Activated CD4-positive, alpha-beta T cell treated with anti-CD3 and anti-CD28 coated beads, Interleukin-2, Interleukin-4, amounts not matched to agents 100 ng/mL and 50 ng/mL, durations not matched to agents 16 hours and 8 hours (primary cell): ENCODE measurements at regions not wholly inside any gene's neighbourhood (a gene's known extent, or its start where the extent isn't known, plus 50 kb on each side); places are given as distances from the start of the nearest gene placed in this dataset.

ENCODE experiments used
- DNase-seq: peaks from one replicate; pipeline ENCODE4 v3.0.0-alpha.2; 2020; ENCODE audit warnings: low spot score

DNA sequence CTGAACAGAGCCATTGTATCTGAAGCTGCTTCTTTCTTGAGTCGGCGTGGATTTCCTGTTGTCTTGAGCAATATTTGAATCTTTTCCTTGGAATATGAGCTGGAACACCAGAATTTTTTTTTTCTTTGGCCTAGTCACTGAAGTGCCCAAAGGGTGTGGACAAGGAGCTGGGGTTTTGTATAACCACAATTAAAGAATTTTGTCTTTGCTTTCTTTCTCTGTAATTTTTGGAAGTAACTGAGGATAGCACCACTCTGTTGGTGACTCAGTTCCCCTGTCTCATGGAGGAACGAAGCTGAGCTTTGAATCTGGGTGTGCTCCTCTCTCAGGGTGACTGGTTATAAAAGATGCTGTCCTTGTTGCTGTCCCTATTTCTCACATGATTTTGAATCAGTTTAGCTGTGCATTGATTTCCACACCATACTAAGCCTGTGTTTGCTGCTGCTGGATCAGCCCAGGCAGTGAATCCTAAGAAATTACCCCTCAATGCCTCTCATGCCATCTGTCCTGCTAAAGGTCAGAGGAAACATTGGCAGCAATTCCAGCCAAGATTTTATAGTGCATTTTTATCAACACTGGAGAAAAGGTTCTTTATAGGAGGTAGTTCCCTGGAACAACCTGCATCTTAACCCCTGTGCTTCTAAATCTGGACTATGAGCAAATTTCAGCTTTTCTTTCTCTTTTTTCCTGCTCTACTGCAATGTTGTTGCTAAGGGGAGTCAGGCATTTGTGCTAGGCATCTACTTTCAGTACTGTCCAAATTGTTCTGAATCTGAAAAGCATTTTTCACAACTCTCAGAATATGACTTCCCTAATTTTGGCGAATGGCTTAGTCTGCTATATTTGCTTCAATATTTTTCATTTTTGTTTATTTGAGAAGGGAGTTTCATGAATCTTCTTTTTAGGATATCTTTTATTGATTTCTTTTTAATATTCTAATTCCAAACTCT, 540.8 kb downstream of the SOX6 start:
- no peak for DNase-seq

DNA sequence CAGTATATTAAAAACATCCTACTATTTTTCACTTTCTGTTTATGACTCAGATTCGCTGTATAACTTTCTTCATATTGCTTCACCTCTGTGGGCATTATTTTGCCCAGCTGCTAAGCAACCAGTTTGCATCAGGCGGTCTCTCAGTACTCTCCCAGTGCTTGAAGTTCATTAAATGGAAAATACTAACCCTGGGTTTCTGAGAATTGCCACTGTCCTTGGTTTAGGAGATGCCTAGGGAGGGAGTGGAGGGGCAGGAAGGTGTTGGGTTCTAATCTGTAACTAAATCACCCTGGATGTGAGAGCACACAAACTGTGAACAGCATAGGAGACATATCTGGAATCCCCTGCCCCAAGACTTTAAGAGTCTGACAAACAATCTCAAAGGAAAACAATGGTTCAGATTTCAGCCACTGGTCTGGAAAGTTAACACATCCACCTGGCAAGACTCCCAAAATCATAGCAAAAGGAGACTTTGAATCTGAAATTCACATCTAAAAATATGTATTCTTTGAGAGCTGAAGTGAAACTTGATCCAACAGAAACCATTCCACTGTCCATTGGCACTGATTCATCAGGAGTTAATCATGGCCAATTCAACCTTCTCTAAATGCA, 540.0 kb downstream of the SOX6 start:
- DNase-seq = no peak

DNA sequence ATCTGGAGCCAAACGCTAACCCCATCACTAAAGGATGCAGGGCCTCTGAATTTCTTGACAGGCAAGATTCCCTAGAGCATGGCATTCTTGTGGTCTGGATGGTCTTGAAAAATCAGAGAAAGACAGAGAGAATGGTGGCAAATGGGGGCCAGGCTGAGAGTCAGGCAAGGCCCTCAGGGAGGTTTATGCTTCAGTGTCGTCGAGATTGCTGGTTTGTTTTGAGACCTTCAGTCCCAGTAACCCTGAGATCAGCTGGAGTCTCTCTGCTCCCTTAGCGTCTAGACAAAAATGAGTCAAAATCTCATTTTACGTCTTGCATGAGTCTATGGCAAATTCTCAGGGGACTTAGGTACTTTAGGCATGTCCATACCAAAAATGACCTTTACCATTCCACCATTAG, 539.3 kb downstream of the SOX6 start:
- DNase-seq = no peak

DNA sequence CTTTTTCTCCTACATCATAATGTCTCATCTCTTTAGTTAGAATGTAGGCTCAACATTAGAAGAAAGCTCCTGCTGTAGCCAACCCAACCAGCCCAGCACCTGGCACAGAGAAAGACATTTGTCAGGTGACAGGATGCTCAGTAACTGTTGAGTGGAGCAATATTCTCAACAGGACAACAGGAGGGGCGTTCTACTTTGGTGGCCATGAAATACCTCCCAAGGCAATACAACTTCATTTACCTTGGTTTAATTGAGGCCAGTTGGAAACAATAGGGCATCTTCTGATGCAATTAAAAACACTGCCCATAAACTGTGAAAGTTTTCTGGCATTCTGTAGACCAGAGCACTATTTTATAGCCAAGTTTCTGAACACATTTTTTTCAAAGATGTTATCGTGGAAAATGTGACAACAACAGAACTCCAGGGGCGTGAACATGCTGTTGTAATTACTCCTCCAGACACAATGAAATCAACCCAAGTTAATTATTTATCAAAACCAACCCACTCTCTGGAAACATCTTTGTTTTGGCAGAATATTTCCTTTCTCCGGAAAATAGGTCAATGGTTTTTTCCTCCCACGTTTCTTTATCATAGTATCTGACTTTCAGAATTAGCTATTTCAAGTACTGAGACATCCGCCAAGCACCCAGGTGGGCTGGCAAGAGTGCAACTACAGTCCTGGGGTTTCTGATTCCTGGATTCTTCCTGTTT, 538.1 kb downstream of the SOX6 start:
- DNase-seq = no peak

DNA sequence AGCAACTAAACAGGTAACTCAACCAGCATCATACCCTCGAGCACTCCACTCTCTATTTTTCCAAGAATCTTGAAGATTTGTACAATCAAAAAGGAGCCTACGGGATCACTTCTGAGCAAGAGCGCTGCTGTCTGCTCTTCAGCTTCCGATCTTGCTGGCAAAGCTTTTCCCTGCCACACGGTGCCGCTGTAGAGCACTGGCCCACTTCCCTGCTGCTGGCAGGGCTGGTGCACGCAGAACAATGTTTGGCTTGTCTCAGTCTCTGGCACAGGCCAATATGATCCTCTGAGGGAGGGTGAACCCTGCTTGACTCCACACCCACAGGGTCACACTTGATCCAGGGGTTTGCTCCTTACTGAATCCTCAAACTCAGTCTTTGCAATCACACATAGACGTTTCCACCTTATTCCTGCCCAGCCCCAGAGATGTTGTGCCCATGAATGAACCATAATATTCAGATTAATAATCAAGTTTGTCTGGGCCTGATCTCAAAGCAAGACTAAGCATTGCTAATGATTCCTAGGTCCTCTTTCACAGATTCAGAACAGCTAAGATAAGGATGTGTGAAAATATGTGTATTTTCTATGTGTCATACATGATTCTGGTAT, 536.6 kb downstream of the SOX6 start:
- DNase-seq = peak; percentile 46

DNA sequence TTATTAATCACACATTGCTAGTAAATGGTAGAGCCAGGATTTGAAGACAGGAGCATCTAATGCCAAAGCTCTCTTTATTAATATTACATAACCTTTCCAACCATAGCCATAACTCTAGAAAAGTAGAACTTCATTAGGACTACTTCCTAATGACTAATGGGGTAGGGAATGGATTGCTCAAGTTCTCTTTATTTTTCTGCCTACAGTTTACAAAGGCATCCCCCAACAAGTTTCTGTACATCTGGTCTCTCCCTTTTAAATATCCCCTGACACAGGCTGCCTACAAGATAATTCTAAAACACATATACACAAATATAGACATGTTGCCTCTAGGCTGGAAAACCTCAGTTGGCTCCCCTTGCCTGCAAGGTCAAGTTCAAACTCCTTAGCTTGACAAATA, 534.9 kb downstream of the SOX6 start:
- DNase-seq = no peak

DNA sequence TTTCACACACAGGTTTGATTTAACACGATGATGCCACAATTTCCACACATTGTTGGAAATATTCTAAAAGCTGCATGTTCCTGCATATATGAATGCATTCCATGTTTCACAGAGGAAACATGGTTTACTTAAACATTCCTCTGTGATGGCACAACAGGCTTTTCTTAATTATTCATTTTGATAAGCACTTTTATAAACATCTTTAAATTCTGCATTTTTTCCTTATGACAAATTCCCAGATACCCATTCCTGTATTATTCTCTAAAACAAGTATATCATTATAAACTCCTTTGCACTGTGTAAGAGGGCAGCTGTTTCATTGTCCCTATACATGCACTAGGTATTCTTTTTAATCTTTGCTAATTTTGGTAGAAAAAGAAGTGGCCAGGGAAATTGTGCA, 532.3 kb downstream of the SOX6 start:
- DNase-seq = no peak

DNA sequence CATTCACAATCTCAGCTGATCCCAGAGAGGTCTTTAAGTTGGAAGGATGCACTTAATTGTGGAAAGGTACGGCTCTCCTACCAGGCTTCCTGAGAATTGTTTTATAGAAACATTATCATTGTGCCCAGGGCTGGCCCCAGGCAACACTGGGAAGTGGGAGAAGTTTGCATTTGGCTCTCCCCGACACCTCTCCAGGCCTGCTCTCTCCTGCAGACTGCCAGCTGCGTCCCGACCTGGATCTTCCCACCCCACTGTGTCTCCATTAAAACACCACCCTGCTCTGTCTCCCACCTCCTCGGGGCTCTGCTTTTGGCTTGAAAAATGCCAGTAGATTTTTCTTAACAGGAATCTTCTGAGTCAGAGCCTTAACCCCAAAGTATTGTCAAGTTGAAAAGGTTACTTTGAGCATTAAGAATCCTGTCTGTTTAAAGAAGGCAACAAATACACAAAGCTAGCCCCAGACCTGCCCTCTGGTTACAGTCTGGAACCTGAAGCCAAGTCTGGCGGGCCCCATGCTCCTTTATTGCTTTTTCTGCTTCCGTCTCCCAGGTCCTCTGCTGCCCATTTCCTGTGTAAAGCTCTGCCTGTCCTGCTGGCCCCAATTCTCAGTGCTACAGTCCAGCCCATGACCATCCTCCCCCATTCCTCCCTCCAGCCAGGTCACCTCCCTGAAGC, 530.2 kb downstream of the SOX6 start:
- DNase-seq = no peak

DNA sequence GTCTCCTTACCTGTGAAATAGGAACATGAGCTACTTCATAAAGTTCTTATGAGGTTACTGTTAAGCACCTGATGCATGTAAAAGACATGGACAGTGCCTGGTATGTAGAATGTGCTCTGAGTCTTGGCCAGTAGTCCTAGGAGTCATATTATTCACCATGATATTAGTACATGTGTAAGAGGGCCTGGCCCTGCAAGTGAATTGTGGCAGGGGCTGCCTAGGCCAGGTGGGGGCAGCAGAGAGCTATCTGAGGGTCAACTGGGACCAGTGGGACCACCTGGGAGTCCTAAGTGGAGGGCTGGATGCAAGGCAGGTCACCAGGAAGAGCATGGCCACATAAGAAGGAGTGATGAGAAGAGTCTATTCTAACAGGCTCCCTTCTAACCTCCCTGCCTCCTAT, 529.5 kb downstream of the SOX6 start:
- peak; percentile 7 for DNase-seq

DNA sequence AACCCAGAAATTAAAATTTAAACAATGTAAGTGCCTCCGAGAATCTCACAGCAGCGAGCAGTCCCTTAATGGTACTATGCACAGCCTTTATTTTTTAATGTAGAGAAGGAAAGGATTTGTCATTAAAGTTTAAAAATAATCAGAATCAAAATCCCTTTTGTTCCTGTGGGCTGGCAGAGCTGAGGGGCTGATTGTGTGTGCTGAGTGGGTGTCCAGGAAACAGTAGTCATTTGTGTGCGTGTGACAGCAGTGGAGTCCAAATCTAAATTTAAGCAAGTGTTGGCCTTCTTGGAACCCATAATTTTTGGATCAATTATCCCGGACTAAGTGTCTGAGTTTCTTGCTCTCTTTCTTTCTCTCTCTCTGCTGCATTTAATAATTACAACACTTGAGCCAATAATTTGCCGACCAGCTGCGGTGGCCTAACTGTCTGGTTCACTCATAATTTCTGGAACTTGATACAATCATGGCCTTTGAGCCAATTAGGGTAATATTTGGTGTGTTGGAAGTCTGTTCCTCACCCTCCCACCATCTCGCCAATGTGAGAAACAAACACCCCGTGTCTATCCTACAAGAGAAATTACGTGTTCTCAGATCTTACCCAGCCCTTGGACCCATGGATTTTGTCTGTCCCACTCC, 528.0 kb downstream of the SOX6 start:
- no peak for DNase-seq

DNA sequence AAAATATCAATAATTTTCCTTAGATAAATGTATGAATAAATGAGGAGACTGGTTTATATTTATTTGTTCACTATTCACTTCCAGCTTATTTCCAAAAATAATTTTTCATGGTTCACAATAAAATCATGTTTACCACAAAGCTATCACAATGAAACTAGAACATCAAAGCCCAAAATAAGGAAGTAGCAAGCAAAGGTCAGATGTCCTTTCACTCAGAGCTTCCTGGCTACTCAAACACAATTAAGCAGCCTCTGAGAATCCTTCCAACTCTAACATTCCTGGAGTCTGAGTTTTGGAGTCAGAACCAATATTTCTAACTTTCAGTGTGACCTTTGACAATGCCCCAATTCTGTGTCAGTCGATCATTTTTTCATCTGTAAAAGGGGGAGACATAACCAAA, 527.0 kb downstream of the SOX6 start:
- DNase-seq = no peak

DNA sequence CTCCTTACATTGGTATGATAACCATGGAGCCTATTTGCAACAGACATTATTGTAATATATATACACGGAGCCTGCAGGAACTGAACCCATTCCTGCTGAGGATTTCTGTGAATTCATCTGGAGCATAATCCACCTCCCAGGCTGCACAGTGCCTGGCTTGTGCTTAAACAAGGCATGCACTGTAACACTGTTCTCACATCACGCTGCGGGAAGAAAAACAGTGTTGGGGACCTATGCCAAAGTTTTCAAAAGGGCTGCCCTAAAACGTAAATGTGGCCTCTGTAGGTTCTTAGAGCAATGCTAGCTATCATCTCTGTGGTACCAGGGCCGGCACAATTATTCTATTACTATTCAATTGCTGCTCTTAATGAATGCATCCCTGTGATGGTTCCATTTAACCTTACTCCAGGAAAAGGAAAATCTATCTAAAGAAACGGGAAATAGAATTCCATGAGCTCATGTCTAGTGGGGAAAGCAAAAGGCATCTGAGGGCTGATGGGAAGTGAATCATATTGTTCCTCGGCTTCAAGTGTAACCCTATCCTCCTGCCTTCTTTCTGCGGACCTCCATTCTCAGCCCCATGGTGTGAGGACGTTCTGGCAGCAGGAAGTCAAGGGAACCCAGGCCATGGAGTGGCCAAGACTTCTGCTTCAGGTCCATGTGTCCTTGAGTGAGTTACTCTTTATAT, 525.5 kb downstream of the SOX6 start:
- DNase-seq = no peak

DNA sequence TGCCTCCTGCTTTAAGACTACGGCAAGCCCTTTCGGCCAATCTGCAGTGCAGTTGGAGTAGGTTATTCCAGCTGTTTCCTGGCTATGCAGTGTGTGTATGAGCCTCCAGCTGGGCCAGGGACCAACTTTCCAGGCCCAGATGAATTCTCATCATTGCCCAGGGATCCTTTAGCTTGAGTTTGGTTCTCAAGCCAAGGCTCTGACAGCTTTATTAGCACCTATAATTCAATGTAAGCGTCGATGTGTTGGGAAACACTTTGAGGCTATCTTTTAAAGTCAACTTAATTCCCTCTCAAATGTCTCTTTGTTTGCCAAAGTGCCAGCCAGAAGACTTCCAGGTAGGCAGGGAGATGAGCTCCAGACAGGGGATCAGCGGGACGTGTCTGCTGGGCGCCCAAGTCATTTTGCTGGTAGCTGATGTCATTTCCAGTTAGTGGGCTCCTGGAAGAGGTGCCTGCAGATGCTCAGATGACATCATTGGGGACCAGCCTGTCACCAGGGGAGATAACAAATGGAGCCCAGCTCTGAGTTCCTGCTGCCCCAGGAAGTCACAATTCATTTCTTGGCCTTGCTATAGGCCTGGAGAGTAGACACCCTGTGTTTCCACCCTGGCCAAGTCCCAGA, 520.4 kb downstream of the SOX6 start:
- no peak for DNase-seq

DNA sequence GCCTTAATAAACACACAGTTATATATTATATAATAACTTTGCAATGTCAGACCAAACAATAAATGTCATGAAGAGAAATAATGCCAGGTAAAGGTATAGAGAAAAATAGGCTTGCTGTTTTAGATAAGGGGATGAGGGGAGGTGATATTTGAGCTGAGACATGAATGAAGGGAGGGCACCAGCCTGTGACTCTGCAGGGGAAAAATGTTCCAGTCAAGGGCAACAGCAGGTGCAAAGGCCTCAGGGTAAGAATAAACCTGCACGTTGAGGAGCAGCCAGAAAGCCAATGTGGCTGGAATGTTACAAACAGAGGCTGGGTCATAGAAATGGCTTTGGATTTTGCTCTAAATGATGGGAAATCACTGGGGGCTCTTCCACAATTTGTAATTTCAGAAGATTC, 519.6 kb downstream of the SOX6 start:
- no peak for DNase-seq

DNA sequence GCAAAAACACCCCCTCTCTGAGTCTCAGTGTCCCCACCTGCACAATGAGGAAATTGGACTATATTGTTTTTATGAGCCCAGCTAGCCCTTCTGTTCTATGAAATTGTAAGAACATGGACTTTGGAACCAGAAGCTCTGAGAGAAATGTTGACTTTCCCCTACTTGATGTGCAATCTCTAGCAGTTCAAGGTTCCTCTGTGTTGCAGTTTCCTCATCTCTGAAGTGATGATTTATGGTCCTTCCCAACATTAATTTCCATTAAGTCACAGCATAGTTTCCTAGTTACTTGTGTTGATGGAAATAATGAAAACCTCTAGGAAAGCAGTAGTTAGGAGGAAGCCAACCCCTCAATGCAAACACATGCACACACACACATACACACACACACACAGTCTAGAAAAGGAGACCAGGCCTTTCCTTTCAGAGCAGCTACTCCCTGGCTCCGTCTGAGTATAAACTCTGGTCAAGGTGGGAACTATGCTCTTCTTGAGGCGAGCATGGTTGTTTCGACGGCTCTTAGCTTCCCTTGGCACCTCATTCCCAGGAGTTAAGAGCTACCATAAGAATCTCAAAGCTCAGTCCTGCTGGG, 518.4 kb downstream of the SOX6 start:
- no peak for DNase-seq

DNA sequence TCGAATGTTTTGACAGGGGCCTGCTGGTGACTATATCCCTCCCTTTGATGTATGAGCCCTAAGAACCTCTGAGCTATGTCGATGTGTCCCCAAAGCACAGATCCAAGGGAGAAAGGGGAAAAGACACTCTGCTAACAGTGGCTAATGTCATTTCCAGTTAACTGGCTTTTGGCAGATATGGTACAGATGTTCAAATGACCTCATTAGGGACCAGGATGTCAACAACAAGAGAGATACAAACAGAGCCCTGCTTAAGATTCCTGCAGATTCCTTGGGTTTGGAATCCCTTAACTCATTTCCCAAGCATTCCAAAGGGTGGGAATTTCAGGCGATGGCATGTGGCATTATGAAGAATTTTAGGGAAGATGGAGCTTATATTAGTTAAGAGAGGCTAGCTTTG, 517.3 kb downstream of the SOX6 start:
- DNase-seq = no peak

DNA sequence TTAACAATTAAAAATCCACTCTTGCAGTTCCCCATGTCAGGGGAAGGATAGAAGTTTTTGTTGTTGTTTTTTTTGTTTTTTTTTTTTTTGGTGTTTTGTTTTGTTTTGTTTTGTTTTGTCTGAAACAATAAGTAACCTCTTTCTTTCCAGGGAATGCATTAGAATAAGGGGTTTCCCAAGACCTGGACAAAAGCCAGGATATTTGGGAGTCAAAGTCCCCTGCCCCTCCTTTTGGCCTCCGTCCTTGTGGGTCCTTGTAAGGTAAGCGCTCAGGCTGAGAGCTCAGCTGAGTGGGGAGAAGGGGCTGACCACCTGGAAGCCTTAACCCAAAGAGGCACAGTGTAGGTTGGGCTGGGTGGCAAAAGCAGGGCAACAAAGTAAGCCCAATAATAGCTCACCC, 515.4 kb downstream of the SOX6 start:
- no peak for DNase-seq

DNA sequence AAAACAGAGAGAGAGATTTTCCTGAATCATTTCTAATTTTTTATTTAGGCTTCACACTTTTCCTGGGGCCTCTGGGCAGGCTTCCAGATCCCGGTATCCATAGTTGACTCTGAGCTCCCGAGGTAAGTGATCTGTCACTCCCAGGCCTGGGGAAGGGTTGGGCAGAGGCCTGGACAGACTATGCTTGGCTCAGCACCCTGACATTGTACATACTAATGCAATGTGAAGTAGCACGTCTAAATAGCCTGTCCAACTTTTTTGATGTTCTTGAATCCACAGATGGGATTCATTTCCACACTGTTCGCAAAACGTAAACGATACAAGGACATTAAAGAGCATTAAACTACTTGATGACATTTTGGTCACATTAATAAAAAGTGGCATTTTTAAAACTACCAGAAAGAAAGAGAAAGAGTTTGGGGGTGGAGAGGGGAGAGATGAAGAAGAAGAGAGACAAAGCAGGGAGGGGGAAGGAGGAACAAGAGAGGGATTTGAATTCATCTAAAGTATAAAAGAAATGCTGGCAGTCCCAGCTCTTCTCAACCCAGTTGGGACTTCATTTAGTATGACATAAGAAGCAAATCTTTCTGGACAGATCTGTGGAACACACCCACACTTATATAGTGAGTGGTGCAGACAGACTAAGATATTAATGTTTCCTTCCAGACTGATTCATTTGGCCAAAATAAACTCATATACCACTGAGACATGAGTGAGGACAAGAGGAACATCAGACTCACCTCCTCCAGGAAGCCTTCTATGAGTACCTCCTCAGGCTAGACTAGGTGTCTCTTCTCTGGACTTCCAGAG, 514.2 kb downstream of the SOX6 start:
- no peak for DNase-seq

DNA sequence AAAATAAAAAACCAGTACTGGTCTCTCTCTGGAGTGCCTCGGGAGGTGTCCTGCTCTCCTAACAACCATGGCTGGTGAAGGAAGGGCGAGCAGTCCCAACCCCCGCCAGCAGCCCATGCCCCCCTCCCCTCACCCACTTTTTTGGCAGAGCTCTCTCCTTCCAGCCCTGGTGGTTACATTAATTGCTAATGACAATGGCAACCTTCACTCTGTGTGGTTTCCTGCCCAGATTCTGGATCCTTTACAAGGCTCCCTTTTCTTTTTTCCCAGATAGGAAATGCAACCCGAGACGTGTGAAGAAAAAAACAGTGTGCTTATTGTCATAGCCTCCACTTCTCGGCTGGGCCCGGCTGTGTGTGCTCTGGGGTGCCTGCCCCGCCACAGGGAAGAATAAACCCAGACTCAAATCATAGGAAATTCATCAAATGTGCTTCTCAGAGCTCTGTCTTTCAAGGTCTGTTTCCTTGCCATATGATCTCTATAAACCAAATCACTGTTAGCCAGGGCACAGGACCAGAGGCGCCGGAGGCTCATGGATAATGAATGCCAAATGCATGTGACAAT, 513.0 kb downstream of the SOX6 start:
- DNase-seq = no peak
